ENCODE measurements at regions not wholly inside any gene's neighbourhood (a gene's known extent, or its start where the extent isn't known, plus 50 kb on each side); places are given as distances from the start of the nearest gene placed in this dataset.
A peak's percentile ranks its signal among the peaks of the same experiment; 100 is the strongest.
"Not testable (repeated sequence)": the region's sequence is repeated elsewhere in the genome, so short reads cannot be mapped to it uniquely, and the experiment has no call there.

DNA sequence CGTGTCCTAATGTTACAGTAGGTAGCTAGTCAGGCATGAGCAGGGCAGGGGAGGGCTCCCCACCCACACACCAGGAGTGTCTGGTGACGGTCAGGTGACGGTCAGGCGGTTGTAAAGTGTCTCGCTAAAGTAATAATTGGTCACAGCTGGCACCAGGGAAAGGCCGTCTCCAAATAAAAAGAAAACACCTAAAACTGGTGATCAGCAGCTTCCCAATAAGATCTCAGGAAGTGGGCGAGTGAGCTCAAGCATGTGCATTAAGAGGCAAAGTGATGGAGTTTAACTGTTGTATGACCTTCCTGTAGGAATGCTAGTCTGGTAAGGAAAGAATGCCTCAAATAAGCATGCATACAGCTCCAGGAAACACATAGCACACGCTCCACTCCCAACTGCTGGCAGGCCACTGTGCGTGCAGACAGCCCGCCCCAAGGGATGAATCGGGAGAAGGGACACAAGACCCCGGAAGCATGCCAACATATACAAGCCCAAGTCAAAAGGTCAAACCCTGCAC is 177.1 kb downstream of the RNF144A start:
- no peak for DNase-seq

DNA sequence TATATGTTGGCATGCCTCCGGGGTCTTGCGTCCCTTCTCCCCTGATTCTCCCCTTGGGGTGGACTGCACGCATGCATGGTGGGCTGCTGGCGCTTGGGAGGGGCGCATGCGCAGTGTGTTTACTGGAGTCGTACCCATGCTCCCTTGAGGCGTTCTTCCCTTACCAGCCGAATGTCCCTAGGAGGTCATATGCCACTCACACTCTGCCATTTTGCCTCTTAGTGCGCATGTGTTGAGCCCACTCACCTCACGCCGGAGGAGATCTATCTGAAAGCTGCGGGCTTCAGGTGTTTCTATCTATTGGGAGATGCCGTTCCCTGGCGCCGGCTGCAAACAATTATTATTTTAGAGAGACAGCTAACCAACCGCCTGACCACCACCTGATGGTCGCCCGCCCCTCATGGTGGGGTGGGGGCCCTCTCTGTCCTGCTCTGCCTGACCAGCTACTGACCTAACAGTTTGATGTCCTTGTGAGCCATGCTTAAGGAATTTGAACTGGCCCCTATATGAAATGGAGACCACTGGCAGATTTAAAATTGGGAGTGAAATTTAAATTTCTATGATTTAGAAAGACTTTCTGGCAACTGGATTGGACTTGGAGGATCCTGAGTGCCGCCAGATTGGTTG is 179.6 kb downstream of the RNF144A start:
- DNase-seq, result no peak

DNA sequence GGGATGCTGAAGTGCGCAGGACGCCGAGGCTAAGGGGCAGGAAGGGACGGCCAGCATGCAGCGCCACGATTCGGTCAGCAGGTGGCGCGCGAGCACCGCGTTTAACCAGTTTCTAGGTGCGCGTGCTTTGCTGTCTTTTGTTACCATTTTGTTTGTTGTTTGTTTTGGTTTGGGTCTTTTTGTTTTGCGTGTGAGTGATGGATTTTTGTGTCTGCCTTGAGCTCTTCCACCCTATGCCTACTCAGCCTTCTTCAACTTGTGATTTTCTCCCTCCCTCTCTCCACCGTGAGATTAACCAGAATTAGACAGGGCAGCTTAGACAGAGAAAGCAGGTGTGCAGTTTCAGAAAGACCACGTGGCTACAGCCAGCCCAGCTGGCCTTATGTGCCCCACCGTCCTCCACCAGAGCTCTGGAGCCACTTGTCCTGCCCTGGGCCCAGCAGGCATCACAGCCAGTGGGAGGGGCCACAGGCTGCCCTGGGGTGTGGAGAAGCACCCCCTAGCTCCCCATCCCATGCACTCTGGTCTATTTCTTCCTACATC is 180.2 kb downstream of the RNF144A start:
- DNase-seq, result peak; percentile 82

DNA sequence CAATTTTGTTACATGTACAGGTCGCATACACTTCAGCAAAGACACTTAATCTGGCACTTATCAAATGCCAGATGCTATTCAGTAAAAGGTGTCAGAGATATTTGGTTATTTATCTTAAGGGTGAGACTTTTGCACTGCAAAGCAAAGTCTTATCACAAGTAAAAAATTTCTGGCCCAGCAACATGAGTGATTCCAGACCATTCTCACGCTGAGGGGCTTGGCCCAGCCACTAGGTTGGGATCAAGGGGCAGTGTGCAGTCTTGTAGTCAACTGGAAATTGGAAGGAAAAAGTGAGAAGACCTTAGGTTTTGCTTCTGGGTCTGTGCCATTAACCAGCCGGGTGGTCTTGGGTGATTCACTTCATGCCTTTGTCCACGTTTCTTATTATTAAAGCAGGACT is 181.6 kb downstream of the RNF144A start:
- DNase-seq, result no peak

DNA sequence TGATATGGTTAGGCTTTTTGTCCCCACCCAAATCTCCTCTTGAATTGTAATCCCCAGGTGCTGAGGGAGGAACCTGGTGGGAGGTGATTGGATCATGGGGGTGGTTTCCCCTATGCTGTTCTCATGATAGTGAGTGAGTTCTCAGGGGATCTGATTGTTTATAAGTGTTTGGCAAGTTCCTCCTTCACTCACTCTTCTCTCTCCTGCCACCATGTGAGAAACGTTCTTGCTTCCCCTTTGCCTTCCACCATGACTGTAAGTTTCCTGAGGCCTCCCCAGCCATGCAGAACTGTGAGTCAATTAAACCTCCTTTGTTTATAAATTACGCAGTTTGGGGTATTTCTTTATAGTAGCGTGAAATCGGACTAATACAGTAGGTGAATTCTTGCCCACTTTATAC is 182.5 kb downstream of the RNF144A start:
- not testable (repeated sequence) for DNase-seq

DNA sequence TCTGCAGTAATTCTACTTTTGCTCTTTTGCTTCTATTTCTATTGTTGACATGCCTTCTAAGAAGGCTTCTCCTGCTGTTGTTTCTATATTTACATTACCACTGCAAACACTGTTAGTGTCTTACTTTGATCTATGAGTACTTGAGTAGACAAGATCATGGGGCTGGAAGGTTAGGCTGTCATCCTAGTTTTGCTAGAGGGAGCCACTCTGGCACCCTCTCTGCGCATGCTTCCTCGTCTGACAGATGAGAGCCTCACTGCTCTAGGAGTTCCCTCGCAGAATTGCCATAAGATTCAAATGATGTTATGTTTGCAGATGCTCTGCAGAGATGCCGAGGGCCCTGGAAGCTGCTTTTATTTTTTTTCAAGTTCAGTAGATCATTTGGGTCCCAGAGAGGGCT is 185.6 kb downstream of the RNF144A start:
- no peak for DNase-seq

DNA sequence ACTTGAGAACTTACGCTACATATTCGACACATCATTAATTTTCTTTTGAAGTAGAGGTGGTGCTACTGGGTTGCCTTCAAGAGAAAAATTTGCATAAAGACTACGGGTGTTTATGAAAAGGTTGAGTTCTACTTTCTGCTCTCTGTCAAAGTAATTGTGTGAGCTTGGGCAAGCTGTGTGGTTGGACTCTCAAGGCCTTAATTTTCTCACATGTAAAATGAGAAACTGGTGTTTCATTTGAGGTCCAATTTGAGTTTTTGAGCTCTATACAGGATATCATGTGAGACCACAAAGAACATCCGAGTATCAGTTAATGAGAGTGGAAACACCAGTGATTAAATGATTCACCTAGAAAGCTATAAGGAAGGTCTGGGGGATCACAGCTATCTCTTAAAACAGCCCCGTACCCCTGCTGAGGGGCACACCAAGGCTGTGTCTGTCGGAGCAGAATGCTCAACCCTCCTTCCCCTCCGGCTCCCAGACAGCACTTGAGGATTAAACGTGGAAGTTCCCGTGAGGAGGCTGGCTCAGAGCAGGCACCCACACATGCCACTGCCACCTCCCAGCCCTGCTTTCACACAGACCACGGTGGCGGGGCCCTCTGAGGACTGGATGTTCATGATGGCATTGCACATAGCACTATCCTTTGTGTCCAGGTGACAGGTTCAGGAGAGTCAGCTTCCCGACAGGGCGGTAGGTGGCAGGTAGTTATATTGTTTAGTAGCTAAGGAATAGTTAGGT is 191.8 kb downstream of the RNF144A start:
- no peak for DNase-seq

DNA sequence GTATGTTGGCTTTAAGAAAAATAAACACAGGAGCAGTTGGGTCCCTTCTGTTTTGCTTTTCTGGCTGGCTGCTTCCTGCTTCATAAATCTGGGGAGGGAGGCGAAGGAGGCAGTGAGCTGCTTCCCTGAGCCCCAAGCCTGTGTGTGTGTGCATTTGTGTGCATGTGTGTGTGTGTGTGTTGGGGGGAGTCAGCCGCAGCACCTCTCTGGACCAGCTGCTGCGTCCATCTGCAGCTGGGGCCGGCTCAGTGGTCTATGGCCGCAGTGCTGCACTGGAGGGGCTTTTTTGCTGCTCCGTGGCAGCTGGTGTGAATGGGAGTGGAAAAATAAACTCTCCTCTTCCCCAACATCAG is 192.3 kb downstream of the RNF144A start:
- no peak for DNase-seq

DNA sequence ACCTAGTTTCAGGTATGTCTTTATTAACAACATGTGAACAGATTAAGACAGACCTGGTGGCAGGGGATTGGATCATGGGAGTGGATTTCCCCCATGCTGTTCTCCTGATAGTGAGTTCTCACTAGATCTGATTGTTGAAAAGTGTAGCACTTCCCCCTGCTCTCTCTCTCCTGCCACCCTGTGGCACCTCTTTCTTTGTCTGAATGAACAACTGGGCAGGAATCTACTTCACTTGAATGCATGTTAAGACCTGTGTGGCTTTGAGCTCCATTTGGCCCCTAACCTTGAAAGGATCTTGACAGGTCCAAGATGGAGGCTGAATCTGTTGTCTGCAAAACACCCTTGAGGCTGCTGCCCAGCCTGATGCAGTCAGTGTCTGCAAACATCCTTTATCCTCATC is 194.4 kb downstream of the RNF144A start:
- DNase-seq, result peak; percentile 22

DNA sequence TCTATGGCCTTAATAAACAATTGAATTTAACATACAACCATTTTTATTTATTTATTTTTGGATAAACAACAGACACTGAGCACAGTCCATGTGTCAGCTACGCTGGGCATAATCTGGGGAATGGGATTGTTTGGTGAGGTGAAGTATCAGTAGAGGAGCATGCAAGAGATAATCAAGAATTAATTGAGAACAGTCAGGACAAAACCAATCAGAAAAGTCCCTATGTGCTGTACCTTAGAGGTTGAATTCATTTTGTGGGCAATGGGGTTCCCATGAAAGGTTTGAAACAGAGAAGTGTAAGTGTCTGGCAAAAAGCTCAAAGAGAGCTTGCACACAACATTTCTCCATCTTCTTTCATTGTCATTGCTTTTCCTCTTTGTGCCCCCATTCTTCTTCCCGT is 198.2 kb downstream of the RNF144A start:
- no peak for DNase-seq

DNA sequence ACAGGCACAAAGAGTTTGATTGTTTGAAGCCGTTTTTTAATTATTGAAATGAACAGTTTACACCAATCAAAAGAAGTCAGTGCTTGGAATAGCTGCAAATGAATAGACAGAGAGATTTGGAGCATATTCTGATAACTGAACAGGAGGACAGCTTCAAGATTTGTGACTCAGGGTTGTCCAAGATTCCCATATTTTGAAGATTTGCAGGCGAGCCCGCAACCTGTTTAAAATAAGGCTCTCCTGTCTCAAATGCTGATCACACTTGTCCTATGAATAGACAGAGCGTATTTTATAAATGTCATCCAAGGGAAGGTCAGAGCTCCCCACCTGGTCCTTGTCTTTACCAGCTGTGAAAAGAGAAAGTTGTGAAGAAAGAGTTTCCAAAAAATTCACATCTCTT is 198.7 kb downstream of the RNF144A start:
- no peak for DNase-seq

DNA sequence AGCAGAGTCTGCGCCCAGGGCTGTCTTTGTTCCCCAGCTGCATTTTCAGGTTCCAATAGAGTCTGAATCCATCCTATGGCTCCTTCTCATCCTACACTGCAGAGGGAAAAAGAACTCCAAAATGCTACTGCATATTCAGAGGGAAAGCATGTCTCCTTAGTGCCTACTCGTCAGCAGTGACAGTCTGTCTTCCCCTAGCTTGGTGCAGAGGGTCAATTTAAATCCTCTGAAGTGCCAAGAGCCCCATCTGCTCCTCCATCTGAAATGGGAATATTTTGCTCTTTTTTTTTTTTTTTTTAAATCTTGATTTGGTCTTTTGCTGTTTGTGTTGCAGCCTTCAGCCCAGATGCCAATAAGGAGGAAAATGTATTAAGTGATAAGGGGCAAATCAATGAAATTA is 199.3 kb downstream of the RNF144A start:
- no peak for DNase-seq

DNA sequence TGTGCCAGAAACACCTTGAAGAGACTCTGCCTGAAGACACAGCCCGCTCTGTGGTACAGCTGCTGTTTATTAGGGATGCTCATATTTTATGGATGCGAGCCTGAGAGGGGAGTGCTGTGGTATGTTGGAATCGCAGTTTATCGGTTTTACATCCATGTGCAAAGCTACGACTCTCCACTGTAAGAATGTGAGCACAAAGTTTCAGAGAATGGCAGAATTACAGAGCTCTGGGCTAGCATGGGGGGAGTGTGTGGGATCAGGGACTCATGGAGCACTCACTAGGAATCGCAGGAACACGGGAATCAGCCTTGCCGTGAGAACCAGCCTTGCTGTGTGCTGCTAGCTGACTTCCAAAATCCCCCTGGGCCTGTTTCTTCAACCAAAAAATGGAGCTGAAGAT is 199.9 kb downstream of the RNF144A start:
- no peak for DNase-seq

DNA sequence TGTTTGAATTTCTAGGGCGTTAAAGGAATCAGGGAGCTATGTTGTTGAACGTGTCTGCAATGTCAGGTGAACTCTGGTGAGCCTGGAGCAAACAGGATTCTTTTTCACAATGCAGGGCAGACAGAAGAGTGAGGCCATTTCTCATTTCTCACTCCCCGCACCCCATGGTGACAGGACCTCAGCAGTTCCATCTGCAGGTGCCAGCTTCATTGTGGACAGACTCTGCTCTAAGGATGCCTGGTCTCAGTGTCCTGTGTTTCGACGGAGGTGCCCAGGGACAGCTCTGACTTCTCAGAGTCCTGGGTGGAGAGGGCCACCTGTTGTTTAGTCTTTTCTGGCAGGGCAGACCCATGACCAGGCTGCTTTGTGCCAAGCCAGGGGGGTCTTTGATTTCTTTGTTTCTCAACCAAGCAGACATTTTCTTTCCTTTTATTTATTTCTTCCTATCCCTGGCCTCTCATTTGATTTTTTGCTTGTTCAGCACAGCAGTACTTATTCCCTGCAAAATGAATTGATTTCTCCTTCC is 201.5 kb downstream of the RNF144A start:
- no peak for DNase-seq

DNA sequence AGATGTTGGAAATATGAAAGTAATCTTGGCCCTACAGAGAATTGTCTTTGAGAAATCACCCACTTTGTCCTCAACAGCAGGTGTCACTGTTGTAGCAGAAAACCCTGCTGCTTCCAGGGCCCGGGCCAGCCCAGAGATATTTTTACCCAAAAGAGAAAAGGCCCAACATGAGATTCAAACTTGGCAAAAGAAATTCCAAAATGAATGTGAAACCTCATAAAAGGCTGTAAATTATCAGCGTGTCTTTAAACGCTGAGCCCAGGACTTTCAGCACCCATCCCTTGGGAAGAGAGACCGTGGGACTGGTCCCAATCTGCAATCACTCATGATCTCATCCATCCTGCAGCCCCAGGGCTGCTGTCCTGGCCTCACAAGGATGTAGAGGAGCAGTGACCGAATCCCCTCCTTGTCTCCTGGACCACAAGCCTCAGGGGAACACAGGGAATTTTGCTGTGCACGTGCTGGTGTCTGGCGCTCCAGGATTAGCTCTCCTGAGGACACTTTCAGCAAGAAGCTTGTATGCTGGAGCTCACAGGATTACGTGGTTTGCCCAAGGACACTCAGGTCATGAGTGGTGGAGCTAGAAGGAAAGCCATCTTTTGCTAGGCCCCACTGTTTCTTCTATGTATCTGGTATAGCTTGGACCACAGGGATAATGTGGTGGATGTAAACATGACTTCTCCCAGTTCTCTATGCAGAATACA is 202.1 kb downstream of the RNF144A start:
- DNase-seq, result peak; percentile 54

DNA sequence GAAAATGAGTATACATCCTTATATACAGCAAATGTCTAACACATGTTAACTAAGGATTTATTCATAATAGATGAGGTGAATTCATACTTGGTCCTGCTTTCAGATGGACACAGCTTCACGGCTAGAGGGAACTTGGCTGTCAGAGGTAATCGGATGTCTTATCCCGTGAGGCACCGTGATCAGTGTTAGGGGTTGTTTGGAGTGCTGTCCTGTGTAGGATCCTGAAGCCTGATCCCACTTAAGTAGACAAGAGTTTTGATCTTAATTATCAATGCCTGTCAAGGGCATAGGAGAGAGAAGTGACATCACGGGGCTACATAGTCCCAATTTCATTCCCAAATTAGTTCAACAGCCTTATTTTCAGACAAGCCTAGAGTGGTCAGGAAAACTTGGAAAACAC is 204.6 kb downstream of the RNF144A start:
- no peak for DNase-seq

DNA sequence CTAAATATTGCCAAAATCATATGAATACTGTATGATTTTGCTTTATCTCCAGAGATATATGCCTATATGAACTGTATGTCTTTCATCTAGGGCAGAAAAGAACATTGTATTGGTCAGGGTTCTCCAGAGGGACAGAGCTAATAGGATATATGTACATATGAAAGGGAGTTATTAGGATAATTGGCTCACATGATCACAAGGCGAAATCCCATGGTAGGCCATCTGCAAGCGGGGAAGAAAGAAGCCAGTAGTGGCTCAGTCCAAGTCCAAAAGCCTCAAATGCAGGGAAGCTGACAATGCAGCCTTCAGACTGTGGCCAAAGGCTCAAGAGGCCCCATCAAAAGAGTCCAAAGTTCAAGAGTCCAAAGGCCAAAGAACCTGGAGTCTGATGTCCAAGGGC is 209.9 kb downstream of the RNF144A start:
- no peak for DNase-seq

DNA sequence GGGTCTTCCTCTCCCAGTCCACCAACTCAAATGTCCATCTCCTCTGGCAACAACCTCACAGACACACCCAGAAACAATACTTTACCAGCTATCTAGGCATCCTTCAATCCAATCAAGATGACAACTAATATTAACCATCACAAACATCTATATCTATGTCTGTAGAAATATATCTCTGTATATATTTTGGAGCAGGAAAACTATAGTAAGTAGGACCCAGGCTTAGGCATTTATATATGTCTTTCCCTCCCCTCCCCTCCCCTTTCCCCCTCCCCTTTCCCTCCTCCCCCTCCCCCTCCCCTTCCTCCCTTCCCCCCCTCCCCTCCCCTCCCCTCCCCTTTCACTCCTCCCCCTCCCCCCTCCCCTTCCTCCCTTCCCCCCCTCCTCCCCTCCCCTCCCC is 210.5 kb downstream of the RNF144A start:
- DNase-seq, result no peak

DNA sequence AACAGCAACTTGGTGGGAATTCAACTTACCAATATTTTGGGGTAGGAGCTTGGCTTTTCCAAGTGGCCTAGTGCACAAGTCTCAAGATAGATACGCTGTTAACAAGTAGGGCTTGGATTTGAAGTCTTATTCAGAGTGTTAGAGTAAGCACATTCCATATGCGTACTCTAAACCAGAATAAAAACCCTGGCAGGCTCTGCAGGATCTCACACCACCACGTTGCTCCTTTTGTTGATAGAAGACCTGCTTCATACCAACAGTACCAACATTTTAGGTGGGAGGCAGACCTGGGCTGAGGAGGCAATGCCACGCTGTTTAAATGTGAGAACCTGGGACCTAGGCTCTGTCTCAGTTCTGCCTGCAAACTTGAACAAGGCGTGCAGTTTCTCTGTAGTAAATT is 214.0 kb downstream of the RNF144A start:
- DNase-seq, result no peak

DNA sequence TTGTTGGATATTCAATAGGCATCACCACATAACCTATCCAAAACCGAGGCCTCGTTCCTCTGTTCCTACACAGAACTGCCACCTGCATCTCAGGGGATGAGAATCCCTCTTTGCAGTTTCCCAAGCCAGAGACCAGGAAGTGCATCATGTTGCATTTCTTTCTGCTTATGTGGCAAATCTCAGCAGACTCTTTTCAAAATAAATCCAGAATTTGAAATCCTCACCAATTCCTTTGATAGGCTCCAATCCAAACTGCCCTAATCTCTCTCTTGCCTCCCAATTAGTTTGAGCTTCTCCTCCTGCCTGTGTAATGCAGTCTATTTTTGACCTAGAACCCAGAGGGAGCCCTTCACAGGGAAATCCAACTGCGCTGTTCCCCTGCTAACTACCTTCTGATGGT is 215.5 kb downstream of the RNF144A start:
- no peak for DNase-seq

DNA sequence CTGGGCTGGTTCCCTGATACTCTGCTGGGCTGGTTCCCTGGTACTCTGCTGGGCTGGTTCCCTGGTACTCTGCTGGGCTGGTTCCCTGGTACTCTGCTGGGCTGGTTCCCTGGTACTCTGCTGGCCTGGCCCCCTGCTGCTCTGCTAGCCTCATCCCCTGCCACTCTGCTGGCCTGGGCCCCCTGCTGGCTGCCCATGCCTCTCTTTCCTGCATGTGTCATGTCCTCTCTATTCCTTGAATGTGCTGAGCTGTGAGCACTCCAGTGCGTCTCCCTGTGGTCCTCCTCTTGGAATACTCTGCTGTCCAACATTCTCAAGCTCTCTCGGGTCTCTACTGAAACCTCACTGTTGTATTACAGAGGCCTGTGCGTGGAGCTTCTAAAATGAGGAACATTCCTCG is 216.3 kb downstream of the RNF144A start:
- peak; percentile 37 for DNase-seq

DNA sequence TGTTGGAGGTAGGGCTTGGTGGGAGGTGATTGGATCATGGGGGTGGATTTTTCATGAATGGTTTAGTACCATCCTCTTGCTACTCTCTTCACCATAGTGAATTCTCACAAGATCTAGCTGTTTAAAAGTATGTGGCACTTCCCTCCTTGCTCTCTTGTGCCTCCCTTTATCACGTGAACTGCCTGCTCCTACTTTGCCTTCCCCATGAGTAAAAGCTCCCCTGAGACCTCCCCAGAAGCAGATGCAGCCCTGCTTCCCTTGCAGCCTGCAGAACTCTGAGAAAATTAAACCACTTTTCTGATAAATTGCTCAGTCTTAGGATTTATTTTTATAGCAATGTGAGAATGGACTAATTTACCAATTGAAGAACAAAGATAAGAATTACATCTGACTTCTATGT is 223.1 kb downstream of the RNF144A start:
- no peak for DNase-seq

DNA sequence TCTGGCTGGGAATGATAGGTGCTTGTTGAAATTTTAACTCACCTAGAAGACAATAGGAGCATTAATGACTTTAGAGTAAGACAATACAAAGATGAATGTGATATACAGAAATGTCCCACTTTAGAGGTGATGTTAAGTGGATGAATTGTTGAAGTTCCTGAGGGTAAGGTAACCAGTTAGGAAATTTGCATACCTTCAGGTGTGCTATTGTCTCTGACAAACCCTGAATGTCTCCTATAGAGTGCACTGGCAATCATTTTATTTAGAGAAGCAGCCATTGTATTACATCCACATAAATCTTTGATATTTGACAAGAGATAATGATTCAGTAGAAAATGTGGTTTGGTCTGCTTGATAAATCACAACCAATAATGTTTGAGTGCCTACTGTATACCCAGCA is 228.5 kb downstream of the RNF144A start:
- DNase-seq, result no peak

DNA sequence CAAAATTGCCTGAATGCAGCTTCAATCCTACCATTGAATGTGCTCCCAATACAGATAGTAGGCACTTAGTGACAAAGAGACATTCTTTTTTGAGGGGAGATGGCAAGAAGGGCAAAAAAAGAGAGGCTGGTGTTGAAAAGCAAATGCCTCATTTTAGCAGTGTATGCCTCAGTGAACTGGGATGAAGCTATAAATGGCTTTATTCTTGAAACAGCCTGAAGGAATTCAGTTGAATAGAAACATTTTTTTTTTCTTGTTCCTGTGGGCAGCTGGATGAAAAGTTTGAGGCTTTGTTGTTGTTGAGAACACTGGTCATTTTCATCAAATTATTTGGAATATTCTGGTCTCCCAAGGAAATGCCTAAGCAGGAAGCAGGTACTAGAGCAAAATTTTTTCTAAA is 228.9 kb downstream of the RNF144A start:
- DNase-seq, result no peak
